MCF 10A (cell line): ENCODE measurements at regions not wholly inside any gene's neighbourhood (a gene's known extent, or its start where the extent isn't known, plus 50 kb on each side); places are given as distances from the start of the nearest gene placed in this dataset.

ENCODE experiments used
- BruUV-seq: library from RNA; stranded (reverse); fragments of 400-500 nt; replicated peaks from 2 replicates; lab custom pipeline; 2021; lab: Mats Ljungman, UMichigan
- CTCF ChIA-PET: fragments of 300-600 bp; sonication (Branson Sonifier 250); formaldehyde crosslinking; extraction: SDS; loops from one replicate; lab custom pipeline; 2021; ENCODE audit warnings: antibody characterized with exemption, inconsistent platforms; lab: Yijun Ruan, JAX
- POLR2A ChIA-PET: fragments of 300-600, 350-650 bp; sonication (Branson Sonifier 250); formaldehyde crosslinking; extraction: SDS; loops from one replicate; lab custom pipeline; 2020; ENCODE audit warnings: antibody characterized with exemption, inconsistent platforms; lab: Yijun Ruan, JAX
- DNase-seq: peaks from one replicate; pipeline ENCODE4 v3.0.0-alpha.2; 2018; ENCODE audit not compliant: unreplicated experiment
- H3K27ac Mint-ChIP-seq: one replicate; pipeline ENCODE4 v1.8.0; 2022; ENCODE audit warnings: mild to moderate bottlenecking, low read depth, mixed read lengths; ENCODE audit not compliant: unreplicated experiment
- H3K27me3 Mint-ChIP-seq: one replicate; pipeline ENCODE4 v1.8.0; 2022; ENCODE audit warnings: mixed read lengths; ENCODE audit not compliant: insufficient read depth, unreplicated experiment
- H3K36me3 Mint-ChIP-seq: one replicate; pipeline ENCODE4 v1.8.0; 2022; ENCODE audit warnings: mild to moderate bottlenecking, moderate library complexity, mixed read lengths; ENCODE audit not compliant: insufficient read depth, unreplicated experiment
- H3K4me1 Mint-ChIP-seq: one replicate; pipeline ENCODE4 v1.8.0; 2022; ENCODE audit warnings: mixed read lengths; ENCODE audit not compliant: insufficient read depth, unreplicated experiment
- H3K4me3 Mint-ChIP-seq: one replicate; pipeline ENCODE4 v1.8.0; 2022; ENCODE audit warnings: mild to moderate bottlenecking, moderate library complexity, mixed read lengths; ENCODE audit not compliant: unreplicated experiment
- H3K9me3 Mint-ChIP-seq: one replicate; pipeline ENCODE4 v1.8.0; 2022; ENCODE audit warnings: mixed read lengths; ENCODE audit not compliant: unreplicated experiment
- CTCF ChIP-seq: fragments of 200-600 bp; IDR thresholded peaks from one replicate; pipeline ENCODE4 v1.8.0; 2022; ENCODE audit warnings: antibody characterized with exemption, mild to moderate bottlenecking; ENCODE audit not compliant: unreplicated experiment
- intact Hi-C: fragments of 100-400 bp; cut with micrococcal nuclease; formaldehyde crosslinking; loops from 2 replicates; pipeline ENCODE4 v1.14.1; 2022

GRCh38 chr11:32221476-32222032 lies 130.7 kb downstream of the RCN1 start:
- Mint-ChIP-seq H3K4me3 (no peak overlapping the region), H3K36me3 (no peaks in the 10 kb centered on the region), H3K4me1 (no peaks in the 10 kb centered on the region), H3K27me3 (peaks cover 11% of the 10 kb centered on the region), H3K27ac (no peak overlapping the region), H3K9me3 (no peaks in the 10 kb centered on the region)
- no TSS peak for BruUV-seq
- DNase-seq = no peak
- CTCF ChIA-PET = interaction anchor here (1.9 to 4.8 kb wide), 2 partner anchors 8 to 10 kb away, joined by 4 to 21 read pairs; no protein-coding TSS in a partner anchor
- POLR2A ChIA-PET = no interaction called here
- intact Hi-C loops = no loop called here
- no peak for TF ChIP-seq CTCF

- intact Hi-C loops = no loop called here
- ChIA-PET CTCF (interaction anchor here (0.5 kb wide), 1 partner anchor 355 kb away, joined by 3 read pairs; no protein-coding TSS in a partner anchor), POLR2A (no interaction called here)
- Mint-ChIP-seq H3K36me3 (no peaks in the 10 kb centered on the region), H3K4me3 (no peak overlapping the region), H3K27ac (no peak overlapping the region), H3K27me3 (peaks cover 11% of the 10 kb centered on the region), H3K9me3 (no peaks in the 10 kb centered on the region), H3K4me1 (no peaks in the 10 kb centered on the region)
- no peak for DNase-seq
- no peak for TF ChIP-seq CTCF
- BruUV-seq = no TSS peak
Measured at GRCh38 chr11:32224580-32224979, 133.7 kb downstream of the RCN1 start.

GRCh38 chr11:32225571-32226285 lies 134.9 kb downstream of the RCN1 start:
- BruUV-seq = no TSS peak
- CTCF ChIA-PET = no interaction called here
- intact Hi-C loops = no loop called here
- POLR2A ChIA-PET = no interaction called here
- no peak for TF ChIP-seq CTCF
- H3K4me1 Mint-ChIP-seq = no peaks in the 10 kb centered on the region
- no peaks in the 10 kb centered on the region for H3K36me3 Mint-ChIP-seq
- H3K27me3 Mint-ChIP-seq = peaks cover 11% of the 10 kb centered on the region
- no peak overlapping the region for H3K4me3 Mint-ChIP-seq
- DNase-seq = no peak
- no peaks in the 10 kb centered on the region for H3K9me3 Mint-ChIP-seq
- no peak overlapping the region for H3K27ac Mint-ChIP-seq

GRCh38 chr11:32226480-32226879 lies 135.6 kb downstream of the RCN1 start:
- no peak for DNase-seq
- intact Hi-C loops = no loop called here
- CTCF ChIA-PET = interaction anchor here (0.7 kb wide), 1 partner anchor 67 kb away, joined by 5 read pairs; no protein-coding TSS in a partner anchor
- Mint-ChIP-seq H3K36me3 (no peaks in the 10 kb centered on the region), H3K4me1 (no peaks in the 10 kb centered on the region), H3K27me3 (peaks cover 11% of the 10 kb centered on the region), H3K4me3 (no peak overlapping the region), H3K27ac (no peak overlapping the region), H3K9me3 (no peaks in the 10 kb centered on the region)
- no peak for TF ChIP-seq CTCF
- POLR2A ChIA-PET = no interaction called here
- no TSS peak for BruUV-seq
